Dedifferentiated amniotic fluid mesenchymal stem cell (primary cell): ENCODE measurements at regions not wholly inside any gene's neighbourhood (a gene's known extent, or its start where the extent isn't known, plus 50 kb on each side); places are given as distances from the start of the nearest gene placed in this dataset.

Source experiments
- DNase-seq: peaks from one replicate; pipeline ENCODE4 v3.0.0-alpha.2; 2016; ENCODE audit errors: extremely low spot score

GRCh38 chr1:189499736-189500135 lies 977.9 kb downstream of the BRINP3 start:
- no peak for DNase-seq

GRCh38 chr1:189500778-189501177 lies 976.9 kb downstream of the BRINP3 start:
- DNase-seq: no peak

GRCh38 chr1:189510827-189511226 lies 966.8 kb downstream of the BRINP3 start:
- DNase-seq: no peak

GRCh38 chr1:189513091-189513490 lies 964.6 kb downstream of the BRINP3 start:
- DNase-seq: no peak

- no peak for DNase-seq
Observed at GRCh38 chr1:189522441-189522840, 955.2 kb downstream of the BRINP3 start.

- DNase-seq: no peak
Observed at GRCh38 chr1:189524501-189524900, 953.2 kb downstream of the BRINP3 start.

GRCh38 chr1:189530162-189530561 lies 947.5 kb downstream of the BRINP3 start:
- DNase-seq: no peak

GRCh38 chr1:189538271-189538670 lies 939.4 kb downstream of the BRINP3 start:
- DNase-seq: no peak

- no peak for DNase-seq
Observed at GRCh38 chr1:189550498-189550897, 927.2 kb downstream of the BRINP3 start.

GRCh38 chr1:189563784-189564183 lies 913.9 kb downstream of the BRINP3 start:
- no peak for DNase-seq

GRCh38 chr1:189567890-189568289 lies 909.8 kb downstream of the BRINP3 start:
- DNase-seq: no peak

- no peak for DNase-seq
Observed at GRCh38 chr1:189596197-189596596, 881.5 kb downstream of the BRINP3 start.

GRCh38 chr1:189597083-189597482 lies 880.6 kb downstream of the BRINP3 start:
- no peak for DNase-seq

- DNase-seq: no peak
Observed at GRCh38 chr1:189605226-189605625, 872.4 kb downstream of the BRINP3 start.

- DNase-seq: no peak
Observed at GRCh38 chr1:189606047-189606446, 871.6 kb downstream of the BRINP3 start.

- peak; percentile 72 for DNase-seq
Observed at GRCh38 chr1:189606795-189607476, 870.7 kb downstream of the BRINP3 start.

- DNase-seq: no peak
Observed at GRCh38 chr1:189607477-189608096, 870.1 kb downstream of the BRINP3 start.

- no peak for DNase-seq
Observed at GRCh38 chr1:189609167-189609566, 868.5 kb downstream of the BRINP3 start.

GRCh38 chr1:189616893-189617292 lies 860.8 kb downstream of the BRINP3 start:
- peak; percentile 67 for DNase-seq

GRCh38 chr1:189619682-189620332 lies 857.9 kb downstream of the BRINP3 start:
- DNase-seq: peak; percentile 90

- no peak for DNase-seq
Observed at GRCh38 chr1:189620471-189620870, 857.2 kb downstream of the BRINP3 start.

GRCh38 chr1:189623336-189623735 lies 854.3 kb downstream of the BRINP3 start:
- DNase-seq: no peak

- DNase-seq: no peak
Observed at GRCh38 chr1:189627427-189627826, 850.2 kb downstream of the BRINP3 start.
